Mucosa of descending colon (tissue), 3 donors: ENCODE measurements at regions not wholly inside any gene's neighbourhood (a gene's known extent, or its start where the extent isn't known, plus 50 kb on each side); places are given as distances from the start of the nearest gene placed in this dataset.

Experiments
- ATAC-seq: fragments of 200-7000 bp; cut with Tn5 transposase; one replicate; pipeline ENCODE4 v1.9.1; 2020; ENCODE audit warnings: mild to moderate bottlenecking, moderate library complexity
- DNase-seq, 3 donors: peaks; one replicate each; pipeline ENCODE4 v3.0.0-alpha.2; 2020
- H3K36me3 ChIP-seq: fragments of 200-600 bp; one replicate; pipeline ENCODE4 v1.8.0; 2021; ENCODE audit warnings: low read depth, mild to moderate bottlenecking
- H3K4me1 ChIP-seq: fragments of 200-600 bp; one replicate; pipeline ENCODE4 v1.8.0; 2021; ENCODE audit warnings: low read depth, mild to moderate bottlenecking
- H3K4me3 ChIP-seq: fragments of 200-600 bp; one replicate; pipeline ENCODE4 v1.8.0; 2021; ENCODE audit warnings: mild to moderate bottlenecking
- H3K9me3 ChIP-seq: fragments of 200-600 bp; one replicate; pipeline ENCODE4 v1.8.0; 2021; ENCODE audit warnings: mild to moderate bottlenecking
- intact Hi-C, 2 donors: fragments of 100-400 bp; cut with DNase I in 1 of 2; cut with micrococcal nuclease in 1 of 2; formaldehyde crosslinking; loops; one replicate each; pipeline versions ENCODE4 v1.11.0 to v1.11.1; 2022; cut with DNase I, micrococcal nuclease
- TF ChIP-seq, protein P1 (sequence below): fragments of 200-600 bp; IDR thresholded peaks from one replicate; pipeline ENCODE4 v1.8.0; 2022; ENCODE audit warnings: antibody characterized with exemption, mild to moderate bottlenecking
- donor health status: DM: no; HTN: no; CAD: no; lungs with moderate emphysema.
- donor health status: DM: no; HTN: no; CAD: no.
- donor health status: DM: no; HTN: yes; CAD: no.

DNA sequence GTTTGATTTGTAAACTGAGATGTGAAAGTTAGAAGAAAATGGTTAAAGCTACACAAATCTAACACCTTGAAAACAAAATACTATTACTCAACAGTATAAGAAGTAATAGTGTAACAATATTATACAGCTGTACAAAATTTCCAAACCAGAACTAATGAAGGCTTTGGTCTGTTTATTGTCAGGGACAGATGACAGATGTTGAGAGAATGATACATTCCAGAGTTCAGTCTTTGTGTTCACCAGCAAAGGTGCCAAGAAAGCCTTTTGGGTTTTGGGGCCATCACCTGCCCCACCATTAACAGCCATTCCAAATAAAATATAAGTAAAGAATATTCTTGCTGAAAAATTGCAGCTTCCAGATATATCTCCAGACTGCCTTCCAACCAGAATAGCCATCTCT, 439.3 kb downstream of the PCDH20 start:
- TF ChIP-seq, protein P1, sequence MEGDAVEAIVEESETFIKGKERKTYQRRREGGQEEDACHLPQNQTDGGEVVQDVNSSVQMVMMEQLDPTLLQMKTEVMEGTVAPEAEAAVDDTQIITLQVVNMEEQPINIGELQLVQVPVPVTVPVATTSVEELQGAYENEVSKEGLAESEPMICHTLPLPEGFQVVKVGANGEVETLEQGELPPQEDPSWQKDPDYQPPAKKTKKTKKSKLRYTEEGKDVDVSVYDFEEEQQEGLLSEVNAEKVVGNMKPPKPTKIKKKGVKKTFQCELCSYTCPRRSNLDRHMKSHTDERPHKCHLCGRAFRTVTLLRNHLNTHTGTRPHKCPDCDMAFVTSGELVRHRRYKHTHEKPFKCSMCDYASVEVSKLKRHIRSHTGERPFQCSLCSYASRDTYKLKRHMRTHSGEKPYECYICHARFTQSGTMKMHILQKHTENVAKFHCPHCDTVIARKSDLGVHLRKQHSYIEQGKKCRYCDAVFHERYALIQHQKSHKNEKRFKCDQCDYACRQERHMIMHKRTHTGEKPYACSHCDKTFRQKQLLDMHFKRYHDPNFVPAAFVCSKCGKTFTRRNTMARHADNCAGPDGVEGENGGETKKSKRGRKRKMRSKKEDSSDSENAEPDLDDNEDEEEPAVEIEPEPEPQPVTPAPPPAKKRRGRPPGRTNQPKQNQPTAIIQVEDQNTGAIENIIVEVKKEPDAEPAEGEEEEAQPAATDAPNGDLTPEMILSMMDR = no peak
- no peak for ATAC-seq

GRCh38 chr13:60974296-60974695, 441.4 kb downstream of the PCDH20 start:
- TF ChIP-seq, protein P1 = no peak
- Histone ChIP-seq H3K9me3 (peaks cover 5% of the 10 kb centered on the region), H3K4me1 (no peaks in the 10 kb centered on the region), H3K36me3 (no peaks in the 10 kb centered on the region), H3K4me3 (no peak overlapping the region)
- no peak for DNase-seq
- no peak for ATAC-seq
- intact Hi-C loops = no loop called here

More for the DNA sequence above, 439.3 kb downstream of the PCDH20 start:
- Histone ChIP-seq H3K36me3 (no peaks in the 10 kb centered on the region), H3K9me3 (peaks cover 12% of the 10 kb centered on the region), H3K4me3 (no peak overlapping the region), H3K4me1 (no peaks in the 10 kb centered on the region)
- intact Hi-C loops = no loop called here
- no peak for DNase-seq

- TF ChIP-seq, protein P1 = no peak
- intact Hi-C loops = no loop called here
- ATAC-seq (no peak), DNase-seq (no peak)
- Histone ChIP-seq H3K4me1 (no peaks in the 10 kb centered on the region), H3K4me3 (no peak overlapping the region), H3K9me3 (peaks cover 5% of the 10 kb centered on the region), H3K36me3 (no peaks in the 10 kb centered on the region)
Measured at GRCh38 chr13:60973529-60973928, 442.1 kb downstream of the PCDH20 start.

DNA sequence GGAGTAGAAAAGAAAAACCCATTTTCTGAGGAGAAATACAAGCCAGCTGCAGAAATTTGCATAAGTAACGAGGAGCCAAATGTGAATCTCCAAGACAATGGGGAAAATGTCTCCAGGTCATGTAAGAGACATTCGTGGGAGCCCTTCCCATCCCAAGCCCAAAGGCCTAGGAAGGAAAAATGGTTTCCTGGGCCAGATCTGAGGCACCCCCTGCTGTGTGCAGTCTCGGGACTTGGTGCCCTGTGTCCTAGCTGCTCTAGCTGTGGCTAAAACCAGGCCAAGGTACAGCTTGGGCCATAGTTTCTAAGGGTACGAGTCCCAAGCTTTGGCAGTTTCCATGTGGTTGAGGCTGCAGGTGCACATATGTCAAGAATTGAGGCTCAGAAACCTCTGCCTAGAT, 444.9 kb downstream of the PCDH20 start:
- Histone ChIP-seq H3K36me3 (no peaks in the 10 kb centered on the region), H3K4me3 (no peak overlapping the region), H3K9me3 (peaks cover 2% of the 10 kb centered on the region), H3K4me1 (no peaks in the 10 kb centered on the region)
- TF ChIP-seq, protein P1 = no peak
- DNase-seq = no peak
- intact Hi-C loops = no loop called here
- no peak for ATAC-seq

- Histone ChIP-seq H3K4me3 (no peak overlapping the region), H3K9me3 (peaks cover 2% of the 10 kb centered on the region), H3K4me1 (no peaks in the 10 kb centered on the region), H3K36me3 (no peaks in the 10 kb centered on the region)
- TF ChIP-seq, protein P1 = no peak
- intact Hi-C loops = no loop called here
- ATAC-seq (no peak), DNase-seq (no peak)
Measured at GRCh38 chr13:60969656-60970055, 446.0 kb downstream of the PCDH20 start.

DNA sequence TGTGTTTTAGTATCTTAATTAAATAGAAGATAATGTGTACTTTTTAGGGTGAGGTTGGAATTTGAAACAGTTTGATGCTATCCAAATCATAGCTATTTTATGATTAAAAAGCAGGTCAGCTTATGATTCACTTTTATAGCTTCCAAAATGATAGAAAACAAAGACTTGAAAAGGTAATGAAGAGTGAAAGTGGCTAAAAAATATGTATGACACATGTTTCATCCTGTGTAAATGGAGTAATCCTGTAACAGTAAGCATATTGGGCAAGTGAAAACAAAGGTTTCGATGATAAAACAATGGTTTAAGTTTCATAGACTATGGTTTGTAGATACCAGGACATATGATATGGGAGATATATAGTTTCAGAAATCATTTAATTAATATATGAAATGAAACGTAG, 456.2 kb downstream of the PCDH20 start:
- intact Hi-C loops = no loop called here
- Histone ChIP-seq H3K36me3 (no peaks in the 10 kb centered on the region), H3K4me3 (no peak overlapping the region), H3K4me1 (no peaks in the 10 kb centered on the region), H3K9me3 (no peaks in the 10 kb centered on the region)
- TF ChIP-seq, protein P1 = no peak
- DNase-seq (no peak), ATAC-seq (no peak)
